BLaER1 treated with 17β-estradiol and CSF1 and Interleukin-3, amounts not matched to agents 10 nM and 100 nM (cell line): ENCODE measurements at regions not wholly inside any gene's neighbourhood (a gene's known extent, or its start where the extent isn't known, plus 50 kb on each side); places are given as distances from the start of the nearest gene placed in this dataset.
A peak's percentile ranks its signal among the peaks of the same experiment; 100 is the strongest.

Source experiments
- H3K27ac ChIP-seq, 11 experiments: shearing (Covaris generic); formaldehyde crosslinking; 2 replicates each; pipeline ENCODE4 v1.8.1; 2022
- H3K27me3 ChIP-seq, 11 experiments: shearing (Covaris generic); formaldehyde crosslinking; 2 replicates each; pipeline ENCODE4 v1.8.1; 2022
- H3K36me3 ChIP-seq, 11 experiments: shearing (Covaris generic); formaldehyde crosslinking; 2 replicates each; pipeline ENCODE4 v1.8.1; 2022
- H3K4me1 ChIP-seq, 10 experiments: shearing (Covaris generic); formaldehyde crosslinking; 2 replicates each; pipeline ENCODE4 v1.8.1; 2022
- H3K4me2 ChIP-seq, 11 experiments: shearing (Covaris generic); formaldehyde crosslinking; 2 replicates each; pipeline ENCODE4 v1.8.1; 2022
- H3K4me3 ChIP-seq, 10 experiments: shearing (Covaris generic); formaldehyde crosslinking; 2 replicates each; pipeline ENCODE4 v1.8.1; 2022
- H3K9ac ChIP-seq, 11 experiments: shearing (Covaris generic); formaldehyde crosslinking; 2 replicates each; pipeline ENCODE4 v1.8.1; 2022
- H3K9me3 ChIP-seq, 11 experiments: shearing (Covaris generic); formaldehyde crosslinking; replicated peaks in 1 of 11; 2 replicates each; pipeline ENCODE4 v1.8.1; 2022
- H4K20me1 ChIP-seq, 11 experiments: shearing (Covaris generic); formaldehyde crosslinking; 2 replicates each; pipeline ENCODE4 v1.8.1; 2022
- Cebpa-rat ChIP-seq, 11 experiments: shearing (Covaris generic); IDR thresholded peaks; 2 replicates each; pipeline ENCODE4 v1.8.1; 2022

DNA sequence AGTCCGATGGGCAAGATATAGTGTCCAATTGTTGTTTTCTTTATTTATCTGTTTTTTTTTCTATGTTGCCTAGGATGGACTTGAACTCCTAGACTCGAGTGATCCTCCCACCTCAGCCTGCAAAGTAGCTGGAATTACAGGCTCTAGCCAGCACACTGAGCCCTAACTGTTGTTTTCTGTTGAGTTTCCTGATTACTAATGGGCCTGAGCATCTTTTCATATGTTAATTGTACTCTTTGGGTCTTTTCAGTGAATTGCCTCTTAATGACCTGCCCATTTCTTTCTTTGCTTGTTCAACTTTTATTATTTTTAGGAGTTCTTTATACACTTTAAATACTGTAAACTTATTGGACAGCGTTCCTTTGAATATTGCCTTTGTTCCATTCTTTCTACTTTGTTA lies 213.0 kb downstream of the HS3ST3B1 start:
- H4K20me1 ChIP-seq: no peaks in the 10 kb centered on the region
- no peaks in the 10 kb centered on the region for H3K27me3 ChIP-seq
- H3K27ac ChIP-seq: no peak overlapping the region
- peaks cover 0 to 12% (median 6%) of the 10 kb centered on the region in 10 experiments; a peak in 11 of 20 replicates for H3K4me1 ChIP-seq
- TF ChIP-seq Cebpa-rat (IDR thresholded peaks at IDR 0.05): no peak
- H3K4me2 ChIP-seq: no peak overlapping the region
- H3K9me3 ChIP-seq: peaks cover under 1 to 15% (median 4%) of the 10 kb centered on the region in 11 experiments; a peak in 13 of 22 replicates
- H3K9ac ChIP-seq: no peak overlapping the region
- H3K36me3 ChIP-seq: no peaks in the 10 kb centered on the region
- no peak overlapping the region for H3K4me3 ChIP-seq

GRCh38 chr17:14510136-14510535 lies 209.3 kb downstream of the HS3ST3B1 start:
- Histone ChIP-seq H3K4me3 (no peak overlapping the region), H3K4me1 (peaks cover 0 to 19% (median 6%) of the 10 kb centered on the region in 10 experiments; a peak in 11 of 20 replicates), H3K4me2 (peak overlapping the region in 5 of 11 experiments; percentile 30 to 61 (median 47); a peak in 10 of 22 replicates), H3K9me3 (peaks cover 7 to 26% (median 12%) of the 10 kb centered on the region in 11 experiments; a peak in 15 of 22 replicates), H3K27me3 (no peaks in the 10 kb centered on the region), H3K36me3 (no peaks in the 10 kb centered on the region), H3K9ac (no peak overlapping the region), H4K20me1 (no peaks in the 10 kb centered on the region), H3K27ac (no peak overlapping the region)
- TF ChIP-seq Cebpa-rat (IDR thresholded peaks at IDR 0.05): no peak

GRCh38 chr17:14508156-14508555 lies 207.3 kb downstream of the HS3ST3B1 start:
- Histone ChIP-seq H3K27me3 (no peaks in the 10 kb centered on the region), H3K4me2 (no peak overlapping the region), H4K20me1 (no peaks in the 10 kb centered on the region), H3K27ac (no peak overlapping the region), H3K4me3 (no peak overlapping the region), H3K9me3 (peaks cover 7 to 27% (median 12%) of the 10 kb centered on the region in 11 experiments; a peak in 15 of 22 replicates), H3K9ac (no peak overlapping the region), H3K4me1 (peaks cover 0 to 19% (median 6%) of the 10 kb centered on the region in 10 experiments; a peak in 11 of 20 replicates), H3K36me3 (no peaks in the 10 kb centered on the region)
- no peak for TF ChIP-seq Cebpa-rat (IDR thresholded peaks at IDR 0.05)

- no peak for TF ChIP-seq Cebpa-rat (IDR thresholded peaks at IDR 0.05)
- H4K20me1 ChIP-seq: no peaks in the 10 kb centered on the region
These were observed 205.5 kb downstream of the HS3ST3B1 start for GRCh38 chr17:14506364-14506763.

DNA sequence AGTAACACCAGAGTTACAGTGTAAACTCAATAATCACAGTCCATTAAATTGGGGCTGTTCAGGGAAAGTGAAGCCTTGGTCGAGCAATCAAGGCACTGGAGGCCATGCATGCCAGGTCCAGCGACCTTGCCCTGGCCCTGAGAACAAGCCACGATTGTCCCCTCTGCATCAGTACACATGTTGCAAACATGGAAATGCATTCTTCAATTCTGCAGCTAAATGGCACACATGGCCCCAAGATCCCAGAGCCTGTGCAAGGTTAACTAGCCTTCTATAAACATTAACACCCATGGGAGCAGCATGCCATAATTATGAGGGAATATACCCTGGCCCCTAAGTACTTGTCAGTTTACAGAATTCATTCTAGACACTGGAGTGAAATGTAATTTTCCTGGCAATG lies 204.7 kb downstream of the HS3ST3B1 start:
- Histone ChIP-seq H4K20me1 (no peaks in the 10 kb centered on the region), H3K4me1 (peaks cover 0 to 19% (median 6%) of the 10 kb centered on the region in 10 experiments; a peak in 11 of 20 replicates), H3K9ac (no peak overlapping the region), H3K4me2 (no peak overlapping the region), H3K9me3 (peaks cover 7 to 26% (median 12%) of the 10 kb centered on the region in 11 experiments; a peak in 15 of 22 replicates), H3K4me3 (no peak overlapping the region), H3K36me3 (no peaks in the 10 kb centered on the region), H3K27me3 (no peaks in the 10 kb centered on the region), H3K27ac (no peak overlapping the region)
- no peak for TF ChIP-seq Cebpa-rat (IDR thresholded peaks at IDR 0.05)

More at GRCh38 chr17:14506364-14506763, 205.5 kb downstream of the HS3ST3B1 start:
- no peaks in the 10 kb centered on the region for H3K27me3 ChIP-seq
- no peak overlapping the region for H3K9ac ChIP-seq
- H3K4me1 ChIP-seq: peaks cover 0 to 19% (median 6%) of the 10 kb centered on the region in 10 experiments; a peak in 11 of 20 replicates
- no peak overlapping the region for H3K4me2 ChIP-seq
- peaks cover 7 to 27% (median 12%) of the 10 kb centered on the region in 11 experiments; a peak in 15 of 22 replicates for H3K9me3 ChIP-seq
- no peak overlapping the region for H3K4me3 ChIP-seq
- H3K27ac ChIP-seq: no peak overlapping the region
- H3K36me3 ChIP-seq: no peaks in the 10 kb centered on the region

DNA sequence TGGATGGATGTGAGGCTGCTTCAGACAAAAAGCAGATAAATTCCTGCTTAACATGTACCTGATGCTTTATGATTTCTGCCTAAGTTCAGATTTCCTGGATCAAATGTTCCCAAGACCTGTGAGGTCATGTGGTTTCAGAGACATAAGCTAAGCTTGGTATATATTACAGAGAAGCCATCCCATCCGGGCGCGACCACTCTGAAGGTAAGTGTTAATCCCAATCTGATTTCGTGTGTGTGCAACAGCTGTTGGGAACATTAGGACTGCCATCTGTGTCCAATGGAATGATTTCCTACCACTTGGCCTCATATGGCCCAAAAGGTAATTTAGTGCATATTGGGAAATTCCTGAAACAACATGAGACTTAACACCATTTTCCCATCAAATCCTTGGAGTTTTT lies 199.1 kb downstream of the HS3ST3B1 start:
- no peaks in the 10 kb centered on the region for H4K20me1 ChIP-seq
- no peak overlapping the region for H3K4me2 ChIP-seq
- H3K27me3 ChIP-seq: no peaks in the 10 kb centered on the region
- H3K4me3 ChIP-seq: no peak overlapping the region
- no peak overlapping the region for H3K27ac ChIP-seq
- no peak for TF ChIP-seq Cebpa-rat (IDR thresholded peaks at IDR 0.05)
- H3K36me3 ChIP-seq: no peaks in the 10 kb centered on the region
- no peaks in the 10 kb centered on the region for H3K4me1 ChIP-seq
- no peak overlapping the region for H3K9ac ChIP-seq
- H3K9me3 ChIP-seq: peaks cover 0 to 18% (median 3%) of the 10 kb centered on the region in 11 experiments; a peak in 7 of 22 replicates

DNA sequence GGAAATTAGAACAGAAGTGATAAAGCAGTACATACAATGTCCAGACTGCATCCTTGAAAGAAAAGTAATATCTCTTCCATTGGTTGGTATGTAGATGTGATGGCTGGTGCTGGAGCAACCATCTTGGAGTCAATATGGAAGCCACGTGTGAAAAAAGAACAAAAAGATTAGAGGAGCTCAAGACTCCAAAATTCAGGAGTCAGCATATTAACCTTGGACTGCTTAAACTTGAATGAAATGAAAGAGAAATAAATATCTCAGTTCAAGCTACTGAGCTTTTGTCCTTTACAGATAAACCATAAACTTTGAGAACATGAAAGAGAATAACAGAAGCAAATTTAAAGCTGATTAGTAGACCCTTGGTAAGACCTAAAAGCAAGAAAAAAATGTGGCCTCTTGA lies 197.9 kb downstream of the HS3ST3B1 start:
- no peak overlapping the region for H3K4me2 ChIP-seq
- H3K4me3 ChIP-seq: no peak overlapping the region
- no peak overlapping the region for H3K9ac ChIP-seq
- no peak overlapping the region for H3K27ac ChIP-seq
- TF ChIP-seq Cebpa-rat (IDR thresholded peaks at IDR 0.05): no peak
- no peaks in the 10 kb centered on the region for H3K36me3 ChIP-seq
- H3K4me1 ChIP-seq: no peaks in the 10 kb centered on the region
- no peaks in the 10 kb centered on the region for H3K27me3 ChIP-seq
- peaks cover 0 to 18% (median 6%) of the 10 kb centered on the region in 11 experiments; a peak in 7 of 22 replicates for H3K9me3 ChIP-seq
- no peaks in the 10 kb centered on the region for H4K20me1 ChIP-seq

DNA sequence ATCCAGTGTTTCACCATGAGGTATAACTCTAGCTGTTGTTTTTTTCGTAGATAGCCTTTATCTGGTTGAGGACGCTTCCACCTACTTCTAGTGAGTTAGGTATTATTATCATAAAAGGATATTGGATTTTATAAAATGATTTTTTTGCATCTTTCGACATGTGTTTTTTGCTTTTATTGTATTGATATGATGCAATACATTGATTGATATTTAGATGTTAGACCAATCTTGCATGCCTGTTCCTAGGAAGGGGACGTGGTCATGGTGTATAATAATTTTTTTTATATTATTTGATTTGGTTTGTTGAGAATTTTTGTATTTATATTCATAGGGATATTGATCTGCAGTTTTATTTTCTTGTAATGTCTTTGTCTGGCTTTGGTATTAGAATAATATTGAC lies 193.3 kb downstream of the HS3ST3B1 start:
- TF ChIP-seq Cebpa-rat (IDR thresholded peaks at IDR 0.05): no peak
- H3K9ac ChIP-seq: no peak overlapping the region

GRCh38 chr17:14489986-14490385 lies 189.1 kb downstream of the HS3ST3B1 start:
- Histone ChIP-seq H3K4me2 (no peak overlapping the region), H3K27me3 (no peaks in the 10 kb centered on the region), H3K36me3 (no peaks in the 10 kb centered on the region), H3K27ac (no peak overlapping the region), H3K9ac (no peak overlapping the region), H3K4me3 (no peak overlapping the region), H3K4me1 (no peaks in the 10 kb centered on the region), H4K20me1 (no peaks in the 10 kb centered on the region), H3K9me3 (peaks cover 0 to 23% (median 9%) of the 10 kb centered on the region in 11 experiments; a peak in 8 of 22 replicates)
- TF ChIP-seq Cebpa-rat (IDR thresholded peaks at IDR 0.05): no peak

More for the DNA sequence above, 193.3 kb downstream of the HS3ST3B1 start:
- Histone ChIP-seq H3K4me1 (no peaks in the 10 kb centered on the region), H3K9me3 (peaks cover 0 to 18% (median 4%) of the 10 kb centered on the region in 11 experiments; a peak in 7 of 22 replicates), H4K20me1 (no peaks in the 10 kb centered on the region), H3K27ac (no peak overlapping the region), H3K4me2 (no peak overlapping the region), H3K4me3 (no peak overlapping the region), H3K27me3 (no peaks in the 10 kb centered on the region), H3K36me3 (no peaks in the 10 kb centered on the region)

GRCh38 chr17:14488958-14489550 lies 188.2 kb downstream of the HS3ST3B1 start:
- Histone ChIP-seq H3K36me3 (no peaks in the 10 kb centered on the region), H4K20me1 (no peaks in the 10 kb centered on the region), H3K4me1 (no peaks in the 10 kb centered on the region), H3K9ac (no peak overlapping the region), H3K27ac (no peak overlapping the region), H3K9me3 (peaks cover 0 to 24% (median 5%) of the 10 kb centered on the region in 11 experiments; a peak in 7 of 22 replicates), H3K4me3 (no peak overlapping the region), H3K4me2 (no peak overlapping the region), H3K27me3 (no peaks in the 10 kb centered on the region)
- TF ChIP-seq Cebpa-rat (IDR thresholded peaks at IDR 0.05): no peak
